GM21390 (cell line): ENCODE measurements at regions not wholly inside any gene's neighbourhood (a gene's known extent, or its start where the extent isn't known, plus 50 kb on each side); places are given as distances from the start of the nearest gene placed in this dataset.

Source experiments
- ATAC-seq: cut with Tn5 transposase; IDR thresholded peaks from one replicate; pipeline ENCODE4 v1.9.1; 2021; ENCODE audit not compliant: unreplicated experiment

DNA sequence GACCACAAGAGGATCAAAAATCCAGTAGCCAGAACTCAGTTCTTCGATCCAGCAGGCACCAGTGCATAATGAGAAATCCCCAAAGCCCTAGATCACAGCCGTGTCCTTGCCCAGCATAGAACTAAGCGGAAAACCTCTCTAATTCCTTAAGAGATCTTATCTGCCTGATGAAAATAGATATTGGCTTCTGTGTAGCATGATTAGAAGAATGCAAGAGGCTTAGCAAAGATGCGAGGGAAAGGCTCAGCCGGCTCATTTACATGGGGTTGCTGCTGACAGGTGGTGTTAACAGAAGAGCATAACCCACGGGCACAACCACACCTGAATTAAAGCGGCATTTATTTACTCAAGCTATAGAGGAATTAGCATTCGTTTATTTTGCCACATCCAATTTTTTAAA lies 400.0 kb upstream of the ADAMTS16 start:
- ATAC-seq: no peak

DNA sequence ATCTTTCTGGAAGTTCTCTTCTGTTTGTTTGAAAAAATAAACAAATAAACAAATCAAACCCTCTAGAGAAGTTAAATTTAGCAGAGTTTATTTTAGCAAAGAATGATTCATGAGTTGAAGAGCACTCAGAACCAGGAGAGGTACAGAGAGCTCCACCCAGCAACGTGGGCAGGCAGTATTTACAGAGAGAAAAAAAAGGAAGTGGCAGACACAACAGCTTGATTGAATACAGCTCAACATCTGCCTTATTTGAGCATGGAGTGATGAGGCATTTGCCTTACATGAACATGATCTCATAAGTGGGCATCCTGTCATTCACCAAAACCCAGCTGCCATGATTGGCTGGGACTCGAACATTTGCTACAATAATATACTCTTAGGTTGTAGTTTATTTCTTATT lies 381.6 kb upstream of the ADAMTS16 start:
- no peak for ATAC-seq

DNA sequence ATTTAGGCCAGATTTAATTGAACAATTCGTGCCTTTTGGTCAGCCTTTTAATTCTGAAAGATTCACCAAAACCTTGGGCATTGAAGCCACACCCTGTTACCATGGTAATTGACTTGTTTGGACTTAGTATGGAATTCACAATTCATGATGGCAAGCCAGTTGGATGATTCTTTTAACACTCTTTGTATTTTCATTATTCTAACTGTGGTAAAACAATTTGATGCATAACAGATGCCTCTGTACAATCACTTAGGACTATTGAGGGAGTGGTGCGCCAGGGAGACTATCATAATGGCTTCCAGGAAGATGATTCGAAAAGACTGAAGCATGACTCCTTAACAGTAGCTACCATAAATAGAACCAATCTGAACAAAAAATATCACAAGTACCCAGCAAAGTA lies 381.1 kb upstream of the ADAMTS16 start:
- ATAC-seq: no peak

DNA sequence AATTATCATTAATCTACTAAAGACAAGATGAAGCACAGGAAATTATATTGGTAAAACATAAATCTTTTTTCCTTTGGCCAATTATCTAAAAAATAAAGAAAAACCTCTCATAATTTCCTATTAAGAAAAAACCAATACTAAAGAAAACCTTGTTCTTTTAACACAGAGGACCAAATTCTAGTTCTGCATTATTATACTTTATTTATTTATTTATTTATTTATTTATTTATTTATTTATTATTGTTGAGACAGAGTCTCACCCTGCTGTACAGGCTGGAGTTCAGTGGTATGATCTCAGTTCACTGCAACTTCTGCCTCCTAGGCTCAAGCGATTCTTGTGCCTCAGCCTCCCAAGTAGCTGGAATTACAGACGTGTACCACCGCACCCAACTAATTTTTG lies 377.8 kb upstream of the ADAMTS16 start:
- no peak for ATAC-seq

DNA sequence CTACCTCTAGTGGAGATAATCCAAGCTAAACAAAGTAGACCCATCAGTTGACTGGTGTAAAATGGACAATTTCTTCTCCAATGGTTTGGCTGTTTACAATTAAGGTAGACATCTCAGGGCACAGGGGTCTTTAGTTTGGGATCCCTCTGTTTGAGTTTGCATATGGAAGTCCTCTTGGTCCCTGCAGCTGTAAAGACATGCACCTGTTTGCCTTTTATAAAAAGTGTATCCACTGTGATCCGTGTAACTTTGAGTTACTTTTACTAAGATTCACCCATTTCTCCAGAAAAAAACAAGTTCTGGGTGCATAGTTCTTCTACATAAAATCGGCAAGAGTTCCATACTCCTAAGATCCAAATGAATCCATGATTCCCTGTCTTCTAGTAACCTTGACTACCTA lies 374.7 kb upstream of the ADAMTS16 start:
- no peak for ATAC-seq

DNA sequence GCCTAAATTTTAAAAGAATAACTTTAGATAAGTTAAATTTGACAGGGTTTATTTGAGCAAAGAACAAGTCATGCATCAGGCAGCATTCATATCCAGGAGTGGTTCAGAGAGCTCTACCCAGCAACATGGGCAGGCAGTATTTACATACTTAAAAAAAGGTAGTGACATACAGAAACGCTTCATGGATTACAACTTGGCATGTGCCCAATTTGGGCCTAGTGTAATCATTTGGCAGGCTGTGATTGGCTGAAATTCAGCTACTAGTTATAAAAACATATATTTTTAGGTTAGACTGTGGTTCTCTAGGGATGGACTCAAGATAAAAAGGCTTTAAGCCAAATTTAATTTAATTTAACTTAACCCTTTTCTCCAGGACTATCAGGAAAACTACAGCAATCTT lies 374.0 kb upstream of the ADAMTS16 start:
- ATAC-seq: no peak

DNA sequence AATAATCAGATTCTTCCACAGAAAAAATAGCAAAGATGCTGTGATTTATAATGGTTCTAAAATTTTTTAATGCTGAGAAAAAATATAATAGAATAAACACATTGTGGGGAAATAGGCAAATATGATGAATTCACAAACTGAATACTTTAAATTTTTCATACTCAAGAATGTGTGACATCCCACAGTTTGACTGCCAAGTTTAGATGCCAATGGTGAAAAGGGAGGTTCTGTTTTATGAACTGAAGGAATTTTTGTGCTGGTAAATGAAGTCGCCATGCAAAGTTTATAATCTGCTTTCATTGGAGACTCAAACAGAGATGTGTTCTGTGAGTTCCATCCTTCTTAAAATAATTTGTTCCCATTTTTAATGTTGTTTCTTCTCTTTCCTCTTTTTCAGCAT lies 367.5 kb upstream of the ADAMTS16 start:
- ATAC-seq: no peak

DNA sequence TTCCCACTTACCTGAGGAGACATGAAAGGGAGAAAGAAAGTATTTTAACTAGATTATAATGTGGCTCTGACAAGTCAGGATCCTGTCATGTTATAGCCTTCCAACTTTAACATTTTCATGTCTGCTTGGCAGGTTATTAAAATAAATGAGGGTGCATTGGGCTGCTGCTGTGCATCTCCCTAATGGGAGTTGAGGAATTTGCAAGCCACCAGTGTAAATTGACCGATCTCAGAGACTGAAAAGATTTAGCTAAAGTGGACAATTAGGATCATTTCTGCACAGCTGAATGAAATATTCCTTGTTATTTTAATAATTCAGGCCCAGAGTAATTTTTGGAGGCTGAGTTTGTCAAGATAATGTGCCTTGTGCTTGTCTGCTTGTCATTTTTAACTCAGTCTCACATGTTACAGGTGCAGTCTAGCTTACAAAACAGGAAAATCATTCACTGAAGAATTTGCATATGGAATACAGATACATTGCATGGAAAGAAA lies 366.3 kb upstream of the ADAMTS16 start:
- ATAC-seq: no peak

DNA sequence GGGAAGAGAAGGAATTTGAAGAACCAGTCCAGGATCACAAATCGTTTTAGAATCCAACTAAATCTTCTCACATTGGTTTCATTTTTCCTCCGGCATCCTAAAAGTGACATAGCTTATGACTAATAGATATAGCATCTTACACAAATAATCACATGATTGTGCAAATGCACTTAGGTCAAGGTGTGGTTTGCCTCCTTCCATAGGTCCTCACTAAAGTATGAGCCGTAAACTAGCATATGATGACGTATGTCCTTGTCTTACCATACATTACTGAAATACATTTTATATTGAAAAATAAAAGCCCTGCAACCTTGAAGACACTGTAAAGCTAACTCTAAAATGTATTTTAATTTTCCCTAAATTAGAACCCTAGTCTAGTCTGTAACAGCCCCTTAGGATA lies 362.7 kb upstream of the ADAMTS16 start:
- no peak for ATAC-seq

DNA sequence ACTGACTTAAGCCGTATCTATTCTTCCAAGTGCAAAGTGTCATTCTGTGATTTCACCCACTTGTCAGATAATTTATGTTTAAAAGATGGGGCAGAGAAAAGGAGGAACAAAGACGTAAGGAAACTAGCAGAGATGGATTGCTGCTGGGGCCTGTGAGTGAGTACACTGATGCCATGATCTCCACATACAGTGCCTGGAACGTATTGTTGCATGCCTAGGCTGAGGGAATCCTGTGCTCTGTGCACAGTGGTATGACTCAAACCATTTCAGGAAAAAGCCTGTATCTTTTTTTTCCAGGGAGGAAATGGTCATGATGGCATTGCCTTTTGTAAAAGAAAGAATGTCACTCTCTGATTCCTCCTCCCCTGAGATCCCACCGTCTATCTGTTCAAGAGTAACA lies 359.5 kb upstream of the ADAMTS16 start:
- no peak for ATAC-seq

DNA sequence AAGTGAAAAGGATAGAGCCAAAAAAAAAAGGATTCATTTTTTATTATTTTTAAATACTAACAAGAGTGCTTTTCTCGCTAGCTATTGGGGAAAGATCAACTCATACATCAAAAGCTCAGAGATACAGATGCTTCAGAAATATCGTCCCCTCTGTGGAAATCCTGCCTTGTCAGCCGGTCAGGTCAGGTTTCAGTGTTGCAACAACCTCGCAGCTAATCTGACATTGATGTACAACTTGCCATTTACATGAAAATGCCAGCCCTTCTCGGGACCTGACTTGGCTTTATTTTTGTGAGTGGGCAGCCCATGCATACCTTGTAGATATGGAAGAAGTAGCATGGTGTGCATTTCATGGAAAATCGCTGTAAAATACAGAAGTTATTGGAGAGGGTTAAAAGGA lies 358.8 kb upstream of the ADAMTS16 start:
- ATAC-seq: no peak

DNA sequence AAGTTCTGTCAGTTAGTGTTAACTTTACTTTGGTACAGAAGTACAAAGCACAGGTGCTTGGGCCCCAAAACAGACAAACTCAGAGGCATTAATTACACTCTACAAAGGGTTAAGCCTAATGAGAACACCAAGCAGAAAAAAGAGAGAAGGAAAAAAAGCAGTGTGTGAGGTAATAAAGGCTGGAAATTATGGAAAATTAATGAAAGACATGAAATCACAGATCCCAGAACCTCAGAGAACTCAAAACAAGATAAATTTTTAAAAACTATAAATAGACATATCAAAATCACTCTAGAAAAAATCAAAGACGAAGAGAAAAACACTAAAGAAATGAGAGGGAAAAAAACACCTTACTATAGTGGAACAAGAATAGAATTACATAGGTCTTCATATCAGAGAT lies 354.2 kb upstream of the ADAMTS16 start:
- no peak for ATAC-seq

DNA sequence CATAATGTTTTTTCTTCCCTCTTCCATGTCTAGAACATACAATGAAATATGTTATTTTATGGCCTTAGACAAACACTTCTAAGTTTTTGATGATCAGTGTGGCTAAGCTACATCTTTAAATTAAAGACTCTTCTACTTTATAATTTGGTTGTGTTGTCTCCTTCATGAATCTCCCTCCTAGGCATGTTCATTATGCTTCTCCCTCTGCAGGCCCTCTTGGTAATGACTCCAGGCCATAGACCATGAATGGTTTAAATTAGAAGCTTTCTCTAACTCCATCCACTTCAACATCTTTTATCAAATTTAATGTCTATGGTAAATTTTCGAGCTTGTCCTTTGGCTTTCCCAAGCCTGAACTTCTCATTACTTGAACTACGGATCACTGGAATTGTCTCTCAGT lies 342.7 kb upstream of the ADAMTS16 start:
- ATAC-seq: no peak

DNA sequence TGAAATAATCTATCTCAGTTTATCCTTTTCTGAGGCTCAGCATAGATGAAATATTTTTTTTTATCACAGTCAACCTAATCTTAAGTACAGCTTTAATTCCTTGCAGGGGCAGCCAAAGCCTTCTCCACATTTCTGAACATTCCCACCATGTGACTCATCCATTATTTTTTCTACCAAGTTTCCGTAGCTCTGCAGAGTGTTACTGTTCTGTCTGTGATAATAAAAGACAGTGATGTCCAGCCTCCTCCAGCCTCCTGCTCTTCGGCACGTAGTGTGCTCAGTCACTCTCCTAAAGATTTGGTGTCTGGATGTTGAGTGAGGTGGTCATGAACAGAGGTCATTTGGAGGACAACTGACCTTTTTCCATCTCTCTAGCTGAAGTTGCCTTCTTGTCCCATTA lies 338.1 kb upstream of the ADAMTS16 start:
- ATAC-seq: no peak

DNA sequence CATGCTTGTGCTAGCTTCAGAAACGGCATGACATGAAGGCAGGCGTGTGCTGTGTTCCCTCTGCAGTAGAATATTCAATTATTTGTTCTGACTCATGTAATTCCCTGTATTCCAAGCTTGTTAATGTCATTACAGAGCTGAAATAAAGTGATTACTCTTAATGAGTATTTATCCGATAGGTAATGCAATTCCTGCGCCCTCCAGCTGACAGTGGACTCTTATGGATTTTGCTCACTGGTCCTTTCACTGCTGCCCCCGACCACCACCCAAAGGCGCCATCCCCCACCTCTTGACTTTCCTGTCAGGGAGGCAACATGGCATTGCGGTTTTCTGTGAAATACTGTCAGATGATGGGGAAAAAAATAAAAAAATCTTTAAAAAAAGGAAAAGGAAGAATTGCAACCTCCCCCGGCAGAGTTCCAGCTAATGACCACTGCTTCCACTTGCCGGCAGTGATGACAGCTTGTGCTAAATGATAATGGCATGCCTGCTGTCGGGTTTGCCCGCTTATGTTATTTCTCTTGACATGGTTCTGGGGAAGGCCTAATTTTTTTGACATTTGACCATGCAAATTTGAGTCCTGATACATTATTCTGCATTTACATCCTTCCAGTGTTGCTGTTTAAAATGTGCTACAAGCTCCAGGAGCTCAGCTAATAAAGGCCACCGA lies 335.3 kb upstream of the ADAMTS16 start:
- no peak for ATAC-seq

DNA sequence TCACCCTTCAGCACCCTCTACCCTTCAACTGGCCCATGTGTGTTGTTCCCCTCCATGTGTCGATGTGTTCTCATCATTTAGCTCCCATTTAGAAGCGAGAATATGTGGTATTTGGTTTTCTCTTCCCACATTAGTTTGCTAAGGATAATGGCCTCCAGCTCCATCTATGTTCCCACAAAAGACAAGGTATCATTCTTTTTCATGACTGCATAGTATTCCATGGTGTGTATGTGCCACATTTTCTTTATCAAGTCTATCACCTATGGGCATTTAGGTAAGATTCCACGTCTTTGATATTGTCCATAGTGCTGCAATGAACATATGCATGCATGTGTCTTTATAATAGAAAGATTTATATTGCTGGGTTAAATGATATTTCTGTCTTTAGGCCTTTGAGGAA lies 325.1 kb upstream of the ADAMTS16 start:
- ATAC-seq: no peak

DNA sequence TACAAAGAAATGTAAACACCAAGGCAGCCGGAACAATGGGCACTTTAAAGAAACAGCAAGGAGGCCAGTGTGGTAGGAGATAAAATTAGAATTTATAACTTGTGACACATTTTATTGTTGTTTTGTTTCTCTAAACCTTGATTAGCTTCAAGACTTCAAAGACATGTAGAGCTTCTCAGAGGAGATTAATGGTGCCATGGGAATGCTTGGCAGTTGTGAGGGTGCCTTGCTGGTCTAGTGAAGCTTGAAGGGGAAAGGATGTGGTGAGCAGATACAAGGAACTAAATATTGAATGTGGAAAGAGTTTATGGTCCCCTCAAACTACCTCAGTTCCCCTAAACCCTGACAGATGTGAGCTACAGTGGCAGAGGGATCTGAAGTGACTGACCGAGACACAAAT lies 322.4 kb upstream of the ADAMTS16 start:
- ATAC-seq: no peak

DNA sequence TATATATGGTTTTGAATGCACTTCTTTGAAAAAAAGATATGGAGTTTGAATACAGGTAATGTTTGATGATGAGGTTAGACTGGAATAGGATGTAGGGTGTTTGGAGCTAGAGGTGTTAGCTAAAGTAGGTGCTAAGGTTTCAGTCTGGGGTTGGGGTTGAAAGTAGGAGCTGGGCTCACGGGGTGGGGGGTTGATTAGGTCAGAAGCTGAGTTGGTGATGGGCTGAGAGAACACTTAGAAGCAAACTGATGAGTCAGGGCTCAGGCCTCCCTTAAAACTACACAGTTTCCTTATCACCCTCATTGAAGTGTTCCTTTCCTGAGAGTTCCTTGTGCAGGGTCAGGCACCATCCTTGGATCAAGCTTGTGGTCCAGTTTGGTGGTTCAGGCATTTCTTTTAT lies 308.8 kb upstream of the ADAMTS16 start:
- no peak for ATAC-seq

DNA sequence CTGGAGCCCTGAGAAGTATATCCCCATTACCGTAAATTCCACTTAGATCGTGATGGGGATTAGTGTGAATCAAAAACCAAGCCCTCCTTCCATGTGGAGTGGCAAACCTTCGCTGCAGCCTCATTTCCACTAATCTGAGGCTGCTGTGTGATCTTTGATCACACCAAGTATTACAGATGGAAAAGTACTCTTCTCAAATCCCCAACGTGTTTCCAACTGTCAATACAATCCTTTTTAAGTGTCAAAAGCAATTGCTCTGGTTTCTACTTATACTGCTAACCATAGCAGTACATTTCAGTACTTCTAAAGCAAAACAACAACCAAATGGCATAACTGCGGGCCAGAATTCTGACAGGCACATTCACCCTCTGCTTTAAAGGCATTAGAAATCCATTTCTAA lies 307.7 kb upstream of the ADAMTS16 start:
- ATAC-seq: no peak

DNA sequence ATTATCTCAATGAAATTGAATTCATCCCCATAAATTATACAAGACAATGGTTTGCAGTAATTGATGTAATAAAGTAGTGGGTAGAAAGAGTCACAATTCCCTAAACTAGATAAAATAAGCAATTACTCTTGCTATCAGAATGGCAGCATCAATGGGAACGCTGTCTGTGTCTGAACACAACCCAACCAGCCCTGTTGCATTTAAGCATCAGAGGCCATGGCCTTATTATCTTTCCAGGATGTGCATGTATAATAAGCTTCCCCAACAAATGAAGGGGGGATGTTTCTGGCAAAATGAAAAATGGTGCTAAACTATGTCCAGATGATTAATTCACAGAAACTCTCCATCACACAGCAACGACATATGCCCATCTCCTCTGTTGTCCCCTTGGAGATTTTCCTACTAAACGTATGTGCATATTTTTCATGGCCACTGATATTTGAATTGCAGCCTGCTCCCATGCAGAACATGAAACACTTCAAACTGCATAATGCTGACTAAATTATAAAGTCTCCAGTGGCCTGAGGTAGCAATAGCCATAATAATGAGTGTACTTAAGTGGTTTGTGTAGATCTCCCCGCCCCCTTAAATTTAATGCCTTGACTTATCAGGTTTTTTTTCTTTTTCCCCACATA lies 306.9 kb upstream of the ADAMTS16 start:
- ATAC-seq: no peak

DNA sequence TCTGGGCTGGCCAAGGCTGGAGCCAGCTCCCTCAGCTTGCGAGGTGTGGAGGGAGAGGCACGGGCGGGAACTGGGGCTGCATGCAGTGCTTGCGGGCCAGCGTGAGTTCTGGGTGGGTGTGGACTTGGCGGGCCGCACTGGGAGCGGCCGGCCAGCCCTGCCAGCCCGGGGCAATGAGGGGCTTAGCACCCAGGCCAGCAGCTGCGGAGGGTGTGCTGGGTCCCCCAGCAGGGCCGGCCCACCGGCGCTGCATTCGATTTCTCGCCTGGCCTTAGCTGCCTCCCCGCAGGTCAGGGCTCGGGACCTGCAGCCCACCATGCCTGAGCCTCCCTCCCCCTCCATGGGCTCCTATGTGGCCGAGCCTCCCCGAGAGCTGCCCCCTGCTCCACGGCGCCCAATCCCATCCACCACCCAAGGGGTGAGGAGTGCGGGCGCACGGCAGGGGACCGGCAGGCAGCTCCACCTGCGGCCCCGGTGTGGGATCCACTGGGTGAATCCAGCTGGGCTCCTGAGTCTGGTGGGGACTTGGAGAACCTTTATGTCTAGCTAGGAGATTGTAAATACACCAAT lies 302.6 kb upstream of the ADAMTS16 start:
- no peak for ATAC-seq

DNA sequence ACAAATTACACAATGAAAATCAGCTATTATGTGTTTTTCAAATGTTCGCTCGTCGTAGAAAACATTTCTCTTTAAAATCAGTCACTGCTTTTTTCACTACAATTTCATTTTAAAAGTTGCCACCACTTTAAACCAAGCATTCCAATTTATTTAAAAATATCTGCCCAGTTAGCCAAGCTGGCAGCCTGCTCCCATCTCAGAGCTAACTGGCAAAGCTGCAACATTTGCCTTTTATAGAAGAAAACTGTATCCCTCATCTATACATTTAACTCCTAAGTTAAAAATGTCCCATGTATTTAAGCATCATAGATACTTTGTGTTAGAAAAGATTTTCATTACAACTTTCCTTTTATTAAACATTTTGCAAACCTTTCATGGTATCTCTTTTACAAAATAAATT lies 294.9 kb upstream of the ADAMTS16 start:
- ATAC-seq: no peak

DNA sequence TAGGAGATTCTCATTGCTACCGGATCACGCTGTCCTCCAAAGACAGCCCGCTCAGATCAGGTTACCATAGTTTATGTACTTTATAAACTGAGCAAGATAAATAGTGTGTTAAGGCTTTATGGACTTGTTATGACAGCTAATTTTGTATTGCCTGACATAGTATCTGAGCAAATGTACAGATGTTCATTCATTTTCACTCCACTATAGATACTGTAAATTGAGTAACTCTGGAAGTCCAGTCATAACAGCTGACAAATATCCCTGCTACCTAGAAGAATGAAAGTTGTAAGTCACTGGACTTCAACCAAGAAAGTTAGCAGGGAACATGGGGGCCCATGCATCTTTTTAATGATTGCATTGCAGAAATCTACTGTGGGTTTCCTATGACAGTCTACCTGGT lies 292.4 kb upstream of the ADAMTS16 start:
- no peak for ATAC-seq
